ENCODE measurements at regions not wholly inside any gene's neighbourhood (a gene's known extent, or its start where the extent isn't known, plus 50 kb on each side); places are given as distances from the start of the nearest gene placed in this dataset.

DNA sequence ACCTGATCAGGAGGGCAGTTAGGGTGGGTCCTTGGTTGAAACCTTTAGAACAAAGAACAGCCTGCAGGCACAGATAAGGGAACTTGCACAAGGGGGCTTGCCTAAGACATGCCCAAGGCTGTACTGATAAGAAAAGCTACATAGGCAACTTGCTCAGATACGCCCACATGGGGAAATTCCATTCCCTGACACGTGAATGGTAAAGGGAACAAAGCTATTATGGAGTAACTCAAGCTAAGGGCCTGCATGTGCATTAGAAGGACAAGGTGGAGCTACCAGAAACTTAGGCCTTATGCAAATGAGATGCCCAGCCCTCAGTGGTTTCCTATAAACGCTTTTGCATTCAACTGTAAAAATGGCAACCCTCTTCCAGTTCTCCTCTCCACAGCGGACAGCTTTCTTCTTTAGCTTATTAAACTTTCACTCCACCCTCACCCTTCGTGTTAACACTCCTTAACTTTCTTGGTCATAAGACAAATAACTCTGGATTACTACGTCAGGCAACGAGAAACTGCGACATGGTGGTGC lies 1192.1 kb upstream of the CELF2 start:
- TF ChIP-seq POLR2A (IDR thresholded peaks at IDR 0.05; ENCODE audit: low read length), result no peak
- peak; percentile 89 for TF ChIP-seq GATA1 (IDR thresholded peaks at IDR 0.05; ENCODE audit: low read depth, low read length)
